HG03565 (cell line): ENCODE measurements at regions not wholly inside any gene's neighbourhood (a gene's known extent, or its start where the extent isn't known, plus 50 kb on each side); places are given as distances from the start of the nearest gene placed in this dataset.

Experiments
- ATAC-seq: cut with Tn5 transposase; IDR thresholded peaks from one replicate; pipeline ENCODE4 v1.9.1; 2021; ENCODE audit warnings: mild to moderate bottlenecking, moderate library complexity; ENCODE audit not compliant: unreplicated experiment

DNA sequence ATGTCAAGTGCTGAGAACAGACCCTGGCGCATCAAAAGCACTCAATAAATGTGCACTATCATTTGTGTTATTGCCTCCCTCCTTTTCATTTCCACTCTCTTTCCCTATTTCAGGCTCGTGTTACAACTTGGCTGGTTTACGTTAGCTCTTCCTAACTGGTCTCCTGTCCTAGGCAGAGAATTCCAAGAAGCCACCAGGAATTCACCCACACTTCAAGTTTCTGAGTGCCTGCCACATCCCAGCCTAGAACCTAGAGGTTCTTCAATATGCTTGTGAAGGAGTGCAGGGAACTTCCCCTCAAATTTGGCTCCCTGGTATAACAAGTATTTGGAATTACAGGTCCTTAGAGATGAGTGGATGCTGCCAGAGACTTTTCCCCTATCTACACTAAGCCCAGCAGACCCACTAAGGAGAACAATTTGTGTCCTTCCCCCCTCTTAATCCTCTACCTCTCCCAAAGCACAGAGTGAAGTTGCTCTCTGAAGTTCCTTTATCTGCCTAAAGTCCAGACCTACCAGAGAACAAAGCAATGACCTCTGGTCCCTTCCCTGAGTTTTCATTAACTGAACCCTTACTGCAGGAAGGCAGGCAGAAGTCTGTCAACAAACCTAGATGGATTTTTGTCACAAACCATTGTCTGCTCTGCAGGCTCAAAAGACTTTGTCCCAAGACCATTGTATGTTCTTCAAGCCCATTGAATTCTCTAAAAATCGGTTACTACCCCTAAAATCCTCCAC, 201.6 kb upstream of the JARID2 start:
- no peak for ATAC-seq

DNA sequence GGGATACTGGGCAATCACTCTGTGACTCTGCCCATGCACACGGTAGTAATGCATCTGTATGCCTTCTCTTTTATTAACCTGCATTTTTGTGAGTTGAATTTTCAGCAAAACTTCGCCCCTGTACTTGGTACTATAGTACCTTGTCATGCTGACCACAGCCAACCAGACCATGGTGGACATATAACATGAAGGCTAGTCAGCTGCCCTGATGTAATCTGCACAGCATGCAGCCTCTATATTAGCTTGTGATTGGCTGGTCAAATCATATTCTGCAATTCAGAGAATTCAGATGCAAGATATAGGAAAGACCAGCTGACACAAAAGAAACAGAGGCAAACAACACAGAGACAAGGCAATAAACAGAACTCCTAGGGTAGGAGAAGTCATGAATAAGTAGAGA, 200.9 kb upstream of the JARID2 start:
- ATAC-seq, result no peak

DNA sequence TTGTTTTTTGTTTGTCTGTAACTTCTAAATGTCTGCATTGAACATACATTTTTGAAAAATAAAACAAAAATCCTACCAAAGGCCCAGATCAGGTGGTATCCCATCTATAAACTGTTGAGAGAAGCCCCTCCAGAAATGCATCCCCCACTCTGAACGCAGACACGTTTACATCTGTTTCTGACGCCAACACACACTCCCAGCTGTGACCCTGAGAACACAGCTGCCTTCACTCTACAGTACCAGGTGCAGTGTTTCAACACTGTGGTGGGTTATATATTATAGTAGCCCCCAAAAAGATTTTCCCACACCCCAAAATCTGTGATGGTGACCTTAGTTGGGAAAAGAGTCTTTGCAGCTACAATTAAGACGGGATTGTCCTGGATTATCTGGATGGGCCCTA, 199.1 kb upstream of the JARID2 start:
- ATAC-seq, result no peak

DNA sequence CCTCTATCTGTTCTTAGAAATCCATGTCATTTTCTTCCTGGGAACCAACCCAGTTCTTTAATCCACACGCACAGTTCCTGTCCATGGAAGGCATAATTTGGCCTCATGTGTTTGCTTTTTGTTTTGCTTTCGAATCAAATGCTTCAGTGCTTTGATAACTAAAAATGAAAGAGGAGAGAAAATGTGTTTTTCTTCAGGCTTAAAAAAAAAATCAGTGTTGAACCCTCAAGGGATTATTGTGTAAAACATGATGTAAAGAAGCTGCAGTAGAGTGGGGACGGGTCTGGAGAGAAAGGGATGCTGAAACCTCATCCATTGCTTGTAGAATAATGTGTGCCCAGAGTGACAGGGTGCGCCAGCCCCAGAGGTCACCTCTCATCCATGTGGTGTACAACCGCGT, 197.5 kb upstream of the JARID2 start:
- no peak for ATAC-seq

DNA sequence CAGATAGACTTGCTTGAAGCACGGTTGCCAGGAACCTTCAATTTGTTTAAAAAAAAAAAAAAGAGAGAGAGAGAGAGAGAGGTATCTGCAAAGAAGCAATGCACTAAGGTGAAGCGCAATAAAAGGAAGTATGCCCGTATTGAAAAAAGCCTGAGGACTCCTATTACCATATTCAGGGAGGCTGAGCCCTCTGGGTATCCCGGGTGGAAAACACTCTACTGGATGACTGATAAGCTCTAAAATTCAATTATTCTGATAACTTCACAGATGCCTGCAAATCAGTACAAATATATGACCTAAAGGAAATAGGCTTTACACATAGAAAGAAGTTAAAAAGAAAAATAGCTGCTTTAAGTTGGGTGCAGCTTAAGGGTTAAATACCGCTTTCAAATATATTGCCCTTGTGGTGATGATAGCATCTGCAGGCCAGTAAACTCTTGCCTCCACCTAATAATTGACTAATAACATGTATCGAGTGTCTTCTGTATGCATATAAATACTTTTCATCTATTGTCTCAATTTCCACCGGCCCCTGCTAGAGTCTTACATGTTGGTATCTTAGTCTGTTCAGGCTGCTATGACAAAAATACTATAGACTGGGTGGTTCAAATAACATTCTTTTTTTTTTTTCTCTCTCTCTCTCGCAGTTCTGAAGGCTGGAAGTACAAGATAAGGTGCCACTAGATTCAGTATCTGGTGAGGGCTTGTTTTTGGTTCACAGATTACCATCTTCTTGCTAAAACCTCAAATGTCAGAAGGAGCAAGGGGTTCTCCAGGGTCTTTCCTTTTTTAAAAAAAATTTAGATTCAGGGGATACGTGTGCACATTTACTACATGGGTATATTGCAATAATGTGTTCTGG, 187.4 kb upstream of the JARID2 start:
- ATAC-seq, result no peak

DNA sequence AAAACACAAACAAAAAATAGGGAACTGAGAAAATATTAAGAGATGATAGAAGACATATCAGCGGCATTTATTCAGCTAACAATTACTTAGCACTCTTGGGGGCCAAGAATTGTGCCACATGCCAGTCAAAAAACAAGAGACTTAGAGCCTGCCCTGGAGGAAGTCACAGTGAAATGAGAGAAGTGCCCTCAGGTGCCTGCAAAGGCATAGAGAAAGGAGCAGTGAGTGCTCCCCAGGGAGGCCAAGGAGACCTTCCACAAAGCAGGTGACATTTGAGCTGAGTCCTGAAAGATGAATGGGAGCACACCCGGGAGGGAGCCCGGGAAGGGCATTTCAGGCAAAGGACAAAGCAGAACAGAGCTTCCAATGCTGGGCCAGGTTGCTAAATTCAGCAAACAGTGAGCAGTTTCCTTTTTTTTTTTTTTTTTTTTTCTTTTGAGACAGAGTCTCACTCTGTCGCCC, 184.7 kb upstream of the JARID2 start:
- ATAC-seq, result no peak

DNA sequence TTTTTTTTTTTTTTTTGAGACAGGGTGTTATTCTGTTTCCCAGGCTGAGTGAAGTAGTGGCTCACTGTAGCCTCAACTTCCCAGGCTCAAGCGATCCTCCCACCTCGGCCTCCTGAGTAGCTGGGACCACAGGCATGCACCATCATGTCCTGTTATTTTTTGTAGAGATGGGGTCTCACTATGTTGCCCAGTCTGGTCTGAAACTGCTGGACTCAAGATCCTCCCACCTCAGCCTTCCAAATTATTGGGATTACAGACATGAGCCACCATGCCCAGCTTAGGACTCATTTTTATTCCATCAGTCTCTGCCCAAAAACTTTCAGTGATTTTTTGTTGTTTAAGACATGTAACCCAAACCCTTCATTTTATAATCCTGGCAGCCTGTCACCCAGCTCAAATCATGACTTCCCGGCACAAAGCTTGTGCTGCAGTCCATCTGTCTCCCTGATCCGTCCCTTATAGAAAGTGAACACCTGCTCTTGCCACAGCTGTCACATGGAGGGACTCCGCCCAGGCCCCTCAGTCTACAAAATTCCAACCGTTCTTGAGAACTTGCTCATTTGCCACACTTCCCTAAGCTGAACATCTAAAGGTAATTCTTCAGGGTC, 183.9 kb upstream of the JARID2 start:
- no peak for ATAC-seq

DNA sequence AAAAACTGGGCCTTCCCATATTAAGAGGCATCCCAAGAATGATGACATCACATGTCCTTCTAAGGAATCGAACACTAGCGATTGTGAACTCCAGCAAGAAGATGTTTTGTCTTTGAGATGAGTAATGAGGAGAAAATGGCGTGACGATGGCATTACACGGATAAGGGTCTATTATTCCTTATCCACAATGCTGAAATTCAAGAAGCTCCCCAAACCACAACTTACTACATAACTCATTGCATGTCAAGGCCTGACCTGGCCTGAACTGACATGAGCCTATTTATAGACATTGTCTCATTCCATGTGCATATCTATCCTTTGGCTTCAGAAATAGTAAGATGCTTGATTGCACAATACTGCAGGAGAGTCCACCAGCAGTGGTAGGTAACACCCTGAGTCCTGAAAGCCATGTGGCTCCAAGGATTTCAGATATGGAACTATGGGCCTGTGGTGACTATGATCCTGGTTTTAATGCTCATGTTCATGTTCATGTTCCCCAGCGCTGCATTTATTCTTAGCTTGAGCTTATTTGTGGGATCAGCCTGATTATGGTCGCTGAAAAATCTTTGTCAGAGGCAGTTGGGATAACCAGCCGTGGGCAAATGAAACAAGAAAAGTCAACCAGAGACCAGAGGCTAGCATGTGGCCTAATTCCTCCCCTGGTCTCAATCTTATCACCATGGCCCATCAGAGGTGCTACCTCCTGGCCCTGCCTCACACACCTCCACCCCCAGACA, 183.2 kb upstream of the JARID2 start:
- no peak for ATAC-seq

DNA sequence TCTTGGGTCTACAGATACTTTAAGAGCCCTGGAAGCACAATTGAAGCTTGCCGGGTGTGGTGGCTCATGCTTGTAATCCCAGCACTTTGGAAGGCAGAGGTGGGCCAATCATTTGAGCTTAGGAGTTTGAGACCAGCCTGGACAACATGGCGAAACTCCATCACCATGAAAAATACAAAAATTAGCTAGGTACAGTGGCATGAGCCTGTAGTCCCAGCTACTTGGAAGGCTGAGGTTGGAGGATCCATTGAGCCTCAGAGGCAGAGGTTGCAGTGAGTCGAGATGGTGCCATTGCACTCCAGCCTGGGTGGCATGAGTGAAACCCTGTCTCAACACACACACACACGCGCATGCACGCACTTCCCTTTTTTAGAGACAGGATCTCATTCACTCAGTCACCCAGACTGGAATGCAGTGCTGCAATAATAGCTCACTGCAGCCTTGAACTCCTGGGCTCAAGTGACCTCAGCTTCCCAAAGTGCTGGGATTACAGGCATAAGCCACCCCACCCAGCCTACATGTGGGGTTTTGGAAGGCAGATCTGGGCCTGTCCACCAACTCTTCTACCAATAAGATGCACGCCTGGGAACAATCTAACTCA, 182.5 kb upstream of the JARID2 start:
- no peak for ATAC-seq

DNA sequence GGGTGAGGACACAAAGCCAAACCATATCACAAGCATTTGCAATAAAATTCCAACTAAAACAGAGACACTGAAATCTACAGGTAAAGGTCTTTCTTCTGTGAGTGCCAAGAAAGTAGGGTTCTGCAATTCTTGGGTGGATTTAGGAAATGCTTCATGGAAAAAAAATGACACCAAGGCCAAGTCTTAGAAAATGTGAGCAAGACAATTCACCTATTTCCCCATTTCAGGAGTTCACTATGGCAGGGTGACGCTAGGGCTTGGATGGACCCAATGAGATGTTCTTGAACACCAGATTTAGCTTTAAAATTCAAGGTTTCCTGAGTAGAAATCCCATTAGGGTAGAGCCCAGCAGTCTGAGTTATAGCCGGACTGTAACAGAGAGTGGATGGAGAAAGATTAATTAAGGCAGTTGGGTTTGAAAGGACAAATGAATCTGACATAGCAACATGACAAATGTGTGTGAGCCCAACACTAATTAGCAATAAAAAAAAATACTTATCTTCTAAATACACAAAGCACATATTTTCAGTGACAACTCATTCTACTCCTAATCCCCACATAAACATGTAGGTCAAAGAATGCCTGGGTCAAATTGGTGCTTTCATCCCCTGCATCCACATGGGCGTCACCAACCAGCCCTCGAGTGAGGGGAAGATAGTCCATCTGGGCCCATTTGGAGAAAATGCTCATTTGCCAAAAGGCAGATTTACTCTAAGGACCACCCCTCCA, 180.4 kb upstream of the JARID2 start:
- no peak for ATAC-seq

DNA sequence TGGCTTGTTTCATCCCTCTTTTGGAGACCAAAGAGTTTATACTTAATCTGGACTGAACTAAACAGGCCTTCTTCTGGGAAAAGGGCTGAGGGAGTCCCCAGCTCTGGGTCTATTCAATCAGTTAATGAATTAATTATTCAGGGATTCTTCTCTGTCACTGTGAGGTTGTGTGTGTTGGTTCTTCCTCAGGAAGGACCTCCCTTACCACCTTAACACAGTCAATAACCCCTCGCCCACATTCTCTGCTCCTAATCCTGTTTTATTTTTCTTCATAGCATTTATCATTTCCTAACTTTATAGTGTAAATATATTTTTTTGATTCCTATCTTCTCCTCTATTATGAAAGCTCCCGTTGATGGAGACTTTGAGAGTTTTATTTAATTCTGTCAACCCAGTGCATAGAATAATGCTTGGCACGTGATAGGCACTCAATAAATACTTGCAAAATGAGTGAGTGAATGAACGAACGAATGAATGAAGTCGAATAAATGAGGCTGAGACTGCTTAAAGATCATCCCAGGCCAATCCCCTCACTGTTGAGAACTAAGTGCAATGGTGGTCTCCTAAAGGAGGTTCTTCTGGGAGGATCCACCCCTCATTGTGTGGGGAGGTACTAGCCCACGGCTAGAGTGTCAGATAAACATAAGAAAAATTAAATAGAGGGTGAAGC, 179.6 kb upstream of the JARID2 start:
- no peak for ATAC-seq

DNA sequence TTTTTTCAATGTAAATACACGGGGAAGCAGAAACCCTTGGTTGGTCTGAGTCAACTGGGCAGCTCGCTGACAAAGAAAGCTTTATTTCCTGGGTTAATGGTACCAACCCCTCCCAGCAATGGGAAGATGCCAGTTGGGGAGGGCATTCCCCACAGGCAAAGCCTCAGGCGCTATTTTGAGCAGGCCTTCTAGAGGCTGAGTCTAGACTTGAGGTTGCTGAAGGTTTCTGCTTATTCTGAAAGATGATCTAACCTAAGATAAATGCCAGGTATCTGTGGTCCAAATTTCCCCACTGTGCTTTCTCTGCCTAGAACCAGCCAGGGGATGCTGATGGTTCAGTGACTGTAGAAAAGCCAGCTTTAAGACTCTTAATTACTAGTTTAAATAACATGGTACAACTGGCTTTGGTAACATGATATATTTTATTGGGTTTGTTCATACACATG, 172.5 kb upstream of the JARID2 start:
- ATAC-seq, result no peak

DNA sequence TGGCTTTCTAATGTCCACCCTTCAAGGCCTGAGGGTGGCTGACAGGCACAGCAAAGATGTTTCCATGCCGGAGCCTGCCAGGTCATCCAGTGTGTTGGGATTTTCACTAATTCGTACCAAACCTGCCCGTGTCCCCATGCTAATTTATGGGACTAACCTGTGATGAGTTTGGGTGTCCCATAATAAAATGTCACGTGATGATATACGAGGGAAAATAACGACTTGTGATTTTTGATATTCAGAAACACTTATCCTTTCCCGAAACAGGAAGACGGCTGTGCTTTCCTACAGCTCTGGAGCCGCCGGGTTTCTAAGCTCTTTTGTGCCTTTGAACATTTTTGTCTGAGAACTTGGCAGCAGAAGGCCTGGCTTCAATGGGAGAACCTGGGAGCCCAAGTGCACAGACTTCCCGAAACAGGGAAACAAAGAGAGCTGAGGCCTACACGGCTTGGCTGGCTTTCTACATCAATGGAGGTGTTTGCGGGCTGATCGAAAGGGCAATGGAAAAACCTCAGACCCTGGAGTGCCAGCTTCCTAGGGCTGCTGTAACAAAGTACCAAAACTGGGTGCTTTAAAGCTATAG, 171.9 kb upstream of the JARID2 start:
- no peak for ATAC-seq

DNA sequence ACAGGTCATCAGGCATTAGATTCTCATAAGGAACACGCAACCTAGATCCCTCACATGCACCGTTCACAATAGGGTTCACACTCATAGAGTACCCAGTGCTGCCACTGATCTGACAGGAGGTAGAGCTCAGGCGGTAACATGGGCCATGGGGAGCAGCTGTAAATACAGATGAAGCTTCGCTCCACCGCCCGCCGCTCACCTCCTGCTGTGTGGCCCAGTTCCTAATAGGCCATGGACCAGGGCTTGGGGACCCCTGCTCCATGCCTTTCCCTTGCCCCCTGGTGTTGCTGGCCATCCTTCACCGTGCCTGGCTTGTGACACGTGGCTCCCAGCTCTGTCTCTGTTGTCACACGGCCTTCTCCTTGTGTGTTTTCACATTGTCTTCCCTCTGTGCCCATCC, 171.1 kb upstream of the JARID2 start:
- no peak for ATAC-seq

DNA sequence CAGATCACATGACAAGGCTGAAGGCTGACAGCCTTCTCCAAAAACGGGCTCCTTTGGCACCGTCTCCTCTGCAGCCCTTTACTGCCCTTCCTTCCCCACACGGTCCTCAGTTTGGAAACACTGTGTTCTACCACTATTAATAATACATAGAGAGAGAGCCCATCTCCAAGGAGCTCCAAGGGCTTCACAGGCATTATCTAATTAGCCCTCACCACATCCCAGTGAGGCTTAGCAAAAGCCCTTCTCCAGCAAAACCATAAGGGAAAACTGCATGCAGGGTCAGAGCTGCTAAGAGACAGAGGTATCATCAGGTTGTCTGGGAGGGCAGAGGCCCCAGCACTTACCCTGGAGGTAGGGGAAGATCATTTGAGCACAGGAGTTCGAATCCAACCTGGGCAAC, 169.3 kb upstream of the JARID2 start:
- ATAC-seq, result no peak

DNA sequence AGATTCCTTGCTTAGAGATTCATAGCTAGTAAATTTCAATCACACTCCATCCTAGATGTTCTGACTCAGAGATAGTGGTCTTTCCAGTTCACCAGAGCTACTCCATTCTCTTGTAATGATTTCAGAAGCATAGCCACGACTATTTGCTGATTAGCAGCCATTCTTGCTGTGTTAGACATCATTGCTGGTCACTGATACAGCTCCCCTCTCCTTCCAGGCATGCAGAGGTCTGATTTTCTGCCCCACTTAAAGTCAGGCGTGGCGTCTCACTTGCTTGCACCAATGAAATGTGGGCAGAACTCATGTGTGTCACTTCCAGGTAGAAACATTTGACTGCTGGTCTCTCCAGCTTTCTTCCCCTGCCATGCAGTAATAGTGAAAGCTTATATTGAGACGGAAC, 168.9 kb upstream of the JARID2 start:
- ATAC-seq, result no peak

DNA sequence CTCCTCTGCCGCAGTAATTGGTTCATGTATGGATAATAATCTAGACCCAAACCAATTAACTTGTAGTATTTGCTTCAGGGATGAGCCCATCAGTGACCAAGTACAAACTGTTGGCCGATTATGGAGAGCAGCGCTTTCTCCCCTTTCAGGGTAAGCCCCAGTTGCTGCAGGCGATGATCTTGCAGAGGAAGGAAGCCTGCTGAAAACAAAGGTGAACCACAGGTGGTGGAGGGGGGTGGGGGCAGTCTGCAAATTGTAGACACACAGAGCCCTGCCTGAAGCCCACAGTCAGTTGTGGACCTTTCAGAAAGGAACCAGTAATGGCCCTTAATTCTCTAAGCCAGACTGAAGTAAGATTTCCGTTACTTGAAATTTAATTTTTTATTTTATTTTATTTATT, 167.9 kb upstream of the JARID2 start:
- no peak for ATAC-seq

DNA sequence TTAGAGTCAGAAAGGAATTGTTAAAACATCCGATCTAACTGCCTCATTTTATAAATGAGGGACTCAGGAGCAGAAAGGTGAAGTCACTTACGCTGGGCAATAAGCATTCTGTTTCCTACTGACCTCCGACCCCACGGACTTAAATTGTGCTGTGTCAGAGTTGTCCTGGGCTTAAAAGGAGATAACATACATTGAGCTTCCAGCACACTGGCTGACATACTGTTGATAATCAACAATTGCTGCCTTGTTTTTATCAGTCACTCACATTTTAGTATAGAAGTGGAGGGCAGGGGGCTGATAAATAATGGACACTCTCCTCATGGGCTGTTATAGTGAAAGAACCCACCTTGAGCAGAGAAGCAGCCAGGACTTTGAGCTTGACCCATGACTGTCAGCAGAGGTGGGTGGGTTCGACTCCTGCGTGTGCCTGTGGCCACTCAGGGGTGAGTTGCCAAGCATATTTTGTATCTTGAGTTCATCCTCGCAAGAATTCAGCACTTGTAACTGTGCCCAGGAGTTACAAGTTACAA, 166.5 kb upstream of the JARID2 start:
- ATAC-seq, result no peak

DNA sequence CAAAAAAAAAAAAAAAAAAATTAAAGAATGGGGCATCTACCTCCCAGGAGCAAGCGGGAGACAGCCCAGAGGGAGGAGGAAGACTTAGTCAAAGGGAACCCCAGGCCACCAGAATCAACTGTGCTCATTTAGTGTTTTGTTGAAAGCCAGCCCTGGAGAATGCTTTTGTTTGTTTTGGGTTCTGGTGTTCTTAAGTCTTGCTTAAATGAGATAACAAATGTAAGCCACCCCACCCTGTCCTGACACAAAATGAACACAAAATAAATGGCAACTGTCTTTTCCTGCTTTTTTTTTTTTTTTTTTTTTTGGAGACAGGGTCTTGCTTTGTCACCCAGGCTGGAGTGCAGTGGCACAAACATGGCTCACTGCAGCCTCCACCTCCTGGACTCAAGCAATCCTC, 165.0 kb upstream of the JARID2 start:
- ATAC-seq, result no peak
